AG10803 (cell line): ENCODE measurements at regions not wholly inside any gene's neighbourhood (a gene's known extent, or its start where the extent isn't known, plus 50 kb on each side); places are given as distances from the start of the nearest gene placed in this dataset.

Experiments used
- DNase-seq: peaks from one replicate; pipeline ENCODE4 v3.0.0; 2010; ENCODE audit warnings: low read depth
- H3K4me3 ChIP-seq: 2 replicates; pipeline ENCODE4 v1.5.1; 2011; ENCODE audit warnings: mild to moderate bottlenecking, low read length, control low read depth
- CTCF ChIP-seq: conservative IDR thresholded peaks from 2 replicates; pipeline ENCODE4 v1.5.1; 2011; ENCODE audit warnings: mild to moderate bottlenecking, low read length, control low read depth, inconsistent platforms

- TF ChIP-seq CTCF, result no peak
- no peak overlapping the region for H3K4me3 ChIP-seq
- DNase-seq, result no peak
Measured at GRCh38 chr5:110956913-110957813, 114.3 kb upstream of the TSLP start.

- H3K4me3 ChIP-seq, result no peak overlapping the region
- no peak for TF ChIP-seq CTCF
- no peak for DNase-seq
Measured at GRCh38 chr5:110957934-110958333, 113.6 kb upstream of the TSLP start.

- TF ChIP-seq CTCF, result no peak
- DNase-seq, result no peak
- no peak overlapping the region for H3K4me3 ChIP-seq
Measured at GRCh38 chr5:110963495-110963894, 108.0 kb upstream of the TSLP start.

GRCh38 chr5:110965773-110966581 is 105.5 kb upstream of the TSLP start:
- no peak for DNase-seq
- H3K4me3 ChIP-seq, result no peak overlapping the region
- no peak for TF ChIP-seq CTCF

- H3K4me3 ChIP-seq, result no peak overlapping the region
- DNase-seq, result no peak
- TF ChIP-seq CTCF, result no peak
Measured at GRCh38 chr5:110968246-110969005, 103.1 kb upstream of the TSLP start.

- no peak for DNase-seq
- no peak overlapping the region for H3K4me3 ChIP-seq
- TF ChIP-seq CTCF, result no peak
Measured at GRCh38 chr5:110969502-110969901, 102.0 kb upstream of the TSLP start.
